ENCODE measurements at regions not wholly inside any gene's neighbourhood (a gene's known extent, or its start where the extent isn't known, plus 50 kb on each side); places are given as distances from the start of the nearest gene placed in this dataset.

- Mint-ChIP-seq H3K36me3 (ENCODE audit: insufficient read depth, unreplicated experiment) (no peaks in the 10 kb centered on the region), H3K9me3 (ENCODE audit: low read depth, unreplicated experiment) (no peaks in the 10 kb centered on the region), H3K4me1 (ENCODE audit: low read depth, unreplicated experiment) (no peaks in the 10 kb centered on the region), H3K27ac (ENCODE audit: unreplicated experiment) (no peak overlapping the region), H3K4me3 (ENCODE audit: low read depth, unreplicated experiment) (no peak overlapping the region), H3K27me3 (ENCODE audit: unreplicated experiment) (peaks cover 15% of the 10 kb centered on the region)
- BruUV-seq (replicated peaks): no TSS peak
- intact Hi-C loops (cut with micrococcal nuclease; ENCODE audit: unreplicated experiment): no loop called here
- TF ChIP-seq, protein P1, sequence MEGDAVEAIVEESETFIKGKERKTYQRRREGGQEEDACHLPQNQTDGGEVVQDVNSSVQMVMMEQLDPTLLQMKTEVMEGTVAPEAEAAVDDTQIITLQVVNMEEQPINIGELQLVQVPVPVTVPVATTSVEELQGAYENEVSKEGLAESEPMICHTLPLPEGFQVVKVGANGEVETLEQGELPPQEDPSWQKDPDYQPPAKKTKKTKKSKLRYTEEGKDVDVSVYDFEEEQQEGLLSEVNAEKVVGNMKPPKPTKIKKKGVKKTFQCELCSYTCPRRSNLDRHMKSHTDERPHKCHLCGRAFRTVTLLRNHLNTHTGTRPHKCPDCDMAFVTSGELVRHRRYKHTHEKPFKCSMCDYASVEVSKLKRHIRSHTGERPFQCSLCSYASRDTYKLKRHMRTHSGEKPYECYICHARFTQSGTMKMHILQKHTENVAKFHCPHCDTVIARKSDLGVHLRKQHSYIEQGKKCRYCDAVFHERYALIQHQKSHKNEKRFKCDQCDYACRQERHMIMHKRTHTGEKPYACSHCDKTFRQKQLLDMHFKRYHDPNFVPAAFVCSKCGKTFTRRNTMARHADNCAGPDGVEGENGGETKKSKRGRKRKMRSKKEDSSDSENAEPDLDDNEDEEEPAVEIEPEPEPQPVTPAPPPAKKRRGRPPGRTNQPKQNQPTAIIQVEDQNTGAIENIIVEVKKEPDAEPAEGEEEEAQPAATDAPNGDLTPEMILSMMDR (IDR thresholded peaks at IDR 0.05; ENCODE audit: unreplicated experiment): no peak
- DNase-seq: no peak
- CTCF ChIA-PET: no interaction called here
Measured at GRCh38 chr1:5708346-5709245, 283.6 kb downstream of the NPHP4 start.

DNA sequence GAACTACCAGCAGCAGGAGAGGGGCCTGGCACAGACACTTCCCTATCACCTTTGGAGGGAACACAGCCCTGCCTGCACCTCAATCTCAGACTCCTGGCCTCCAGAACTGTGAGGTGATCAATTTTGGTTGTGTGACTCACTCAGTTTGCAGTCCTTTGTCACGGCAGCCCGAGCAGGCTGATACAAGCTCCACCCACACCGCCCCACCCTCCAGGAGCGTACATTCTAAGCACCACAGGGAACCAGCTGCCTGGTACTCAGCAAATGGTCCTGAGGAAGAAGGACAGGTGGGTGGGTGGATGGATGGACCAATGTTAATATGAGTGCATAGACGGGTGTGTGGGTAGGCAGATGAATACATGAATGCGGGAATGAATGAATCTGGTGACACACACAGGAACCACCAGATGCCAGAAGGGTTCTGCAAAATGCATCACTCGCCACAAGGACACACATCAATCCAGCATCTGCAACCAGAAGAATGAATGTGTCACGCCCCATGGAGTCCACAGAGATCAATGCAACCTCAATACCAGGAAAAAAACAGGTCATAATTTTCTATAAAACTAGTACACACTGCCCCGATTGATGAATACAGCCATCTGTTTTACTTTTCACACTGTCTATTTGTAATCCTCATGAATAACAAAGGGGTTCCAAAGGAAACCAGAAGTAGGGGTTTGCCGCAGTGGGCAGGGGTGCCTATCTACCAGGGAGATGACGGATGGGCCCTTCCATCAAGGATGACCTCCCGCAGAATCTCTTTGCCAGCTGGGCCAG, 284.5 kb downstream of the NPHP4 start:
- TF ChIP-seq, protein P1 (IDR thresholded peaks at IDR 0.05; ENCODE audit: unreplicated experiment): no peak
- CTCF ChIA-PET: no interaction called here
- no TSS peak for BruUV-seq (replicated peaks)
- Mint-ChIP-seq H3K4me1 (ENCODE audit: low read depth, unreplicated experiment) (no peaks in the 10 kb centered on the region), H3K4me3 (ENCODE audit: low read depth, unreplicated experiment) (no peak overlapping the region), H3K9me3 (ENCODE audit: low read depth, unreplicated experiment) (no peaks in the 10 kb centered on the region), H3K27ac (ENCODE audit: unreplicated experiment) (no peak overlapping the region), H3K27me3 (ENCODE audit: unreplicated experiment) (peaks cover 15% of the 10 kb centered on the region), H3K36me3 (ENCODE audit: insufficient read depth, unreplicated experiment) (no peaks in the 10 kb centered on the region)
- DNase-seq: peak; percentile 4
- intact Hi-C loops (cut with micrococcal nuclease; ENCODE audit: unreplicated experiment): no loop called here

GRCh38 chr1:5706239-5706638, 286.0 kb downstream of the NPHP4 start:
- TF ChIP-seq, protein P1 (IDR thresholded peaks at IDR 0.05; ENCODE audit: unreplicated experiment): no peak
- CTCF ChIA-PET: no interaction called here
- intact Hi-C loops (cut with micrococcal nuclease; ENCODE audit: unreplicated experiment): no loop called here
- no peaks in the 10 kb centered on the region for H3K36me3 Mint-ChIP-seq (ENCODE audit: insufficient read depth, unreplicated experiment)
- no TSS peak for BruUV-seq (replicated peaks)
- no peak for DNase-seq
- H3K4me3 Mint-ChIP-seq (ENCODE audit: low read depth, unreplicated experiment): no peak overlapping the region
- H3K4me1 Mint-ChIP-seq (ENCODE audit: low read depth, unreplicated experiment): no peaks in the 10 kb centered on the region
- no peak overlapping the region for H3K27ac Mint-ChIP-seq (ENCODE audit: unreplicated experiment)
- H3K9me3 Mint-ChIP-seq (ENCODE audit: low read depth, unreplicated experiment): no peaks in the 10 kb centered on the region
- H3K27me3 Mint-ChIP-seq (ENCODE audit: unreplicated experiment): peaks cover 15% of the 10 kb centered on the region

GRCh38 chr1:5705751-5706150, 286.5 kb downstream of the NPHP4 start:
- BruUV-seq (replicated peaks): no TSS peak
- CTCF ChIA-PET: no interaction called here
- TF ChIP-seq, protein P1 (IDR thresholded peaks at IDR 0.05; ENCODE audit: unreplicated experiment): no peak
- Mint-ChIP-seq H3K4me3 (ENCODE audit: low read depth, unreplicated experiment) (no peak overlapping the region), H3K4me1 (ENCODE audit: low read depth, unreplicated experiment) (no peaks in the 10 kb centered on the region), H3K36me3 (ENCODE audit: insufficient read depth, unreplicated experiment) (no peaks in the 10 kb centered on the region), H3K27ac (ENCODE audit: unreplicated experiment) (no peak overlapping the region), H3K9me3 (ENCODE audit: low read depth, unreplicated experiment) (no peaks in the 10 kb centered on the region), H3K27me3 (ENCODE audit: unreplicated experiment) (peaks cover 10% of the 10 kb centered on the region)
- intact Hi-C loops (cut with micrococcal nuclease; ENCODE audit: unreplicated experiment): no loop called here
- DNase-seq: no peak
